Ishikawa (cell line): ENCODE measurements at regions not wholly inside any gene's neighbourhood (a gene's known extent, or its start where the extent isn't known, plus 50 kb on each side); places are given as distances from the start of the nearest gene placed in this dataset.

ENCODE experiments used
- CEBPB ChIP-seq: IDR thresholded peaks from 2 replicates; pipeline ENCODE4 v1.6.1; 2012
- CREB1 ChIP-seq: IDR thresholded peaks from 2 replicates; pipeline ENCODE4 v1.6.1; 2012; ENCODE audit warnings: low read depth
- EGR1 ChIP-seq: IDR thresholded peaks from 2 replicates; pipeline ENCODE4 v1.6.1; 2012
- EP300 ChIP-seq: IDR thresholded peaks from 2 replicates; pipeline ENCODE4 v1.6.1; 2012; ENCODE audit warnings: borderline replicate concordance
- FOXM1 ChIP-seq: IDR thresholded peaks from 2 replicates; pipeline ENCODE4 v1.6.1; 2012; ENCODE audit warnings: low read depth, borderline replicate concordance
- MAX ChIP-seq: IDR thresholded peaks from 2 replicates; pipeline ENCODE4 v1.6.1; 2012
- NFIC ChIP-seq: IDR thresholded peaks from 2 replicates; pipeline ENCODE4 v1.6.1; 2012
- RAD21 ChIP-seq: IDR thresholded peaks from 2 replicates; pipeline ENCODE4 v1.6.1; 2012; ENCODE audit warnings: low read depth
- REST ChIP-seq: IDR thresholded peaks from 2 replicates; pipeline ENCODE4 v1.6.1; 2012; ENCODE audit warnings: low read depth, mild to moderate bottlenecking
- TAF1 ChIP-seq: IDR thresholded peaks from 2 replicates; pipeline ENCODE4 v1.6.1; 2012; ENCODE audit warnings: low read depth, mild to moderate bottlenecking
- TEAD4 ChIP-seq: IDR thresholded peaks from 2 replicates; pipeline ENCODE4 v1.6.1; 2012
- USF1 ChIP-seq: IDR thresholded peaks from 2 replicates; pipeline ENCODE4 v1.6.1; 2012
- YY1 ChIP-seq: IDR thresholded peaks from 2 replicates; pipeline ENCODE4 v1.6.1; 2012; ENCODE audit warnings: low read depth
- ZBTB7A ChIP-seq: IDR thresholded peaks from 2 replicates; pipeline ENCODE4 v1.6.1; 2012; ENCODE audit warnings: low read depth

- TF ChIP-seq EP300, result no peak
- no peak for TF ChIP-seq RAD21
- TF ChIP-seq TAF1, result no peak
- TF ChIP-seq MAX, result no peak
- TF ChIP-seq EGR1, result no peak
- no peak for TF ChIP-seq CEBPB
- no peak for TF ChIP-seq YY1
- no peak for TF ChIP-seq REST
- no peak for TF ChIP-seq CREB1
- no peak for TF ChIP-seq NFIC
- TF ChIP-seq FOXM1, result no peak
- no peak for TF ChIP-seq USF1
- no peak for TF ChIP-seq TEAD4
- no peak for TF ChIP-seq ZBTB7A
Observed at GRCh38 chr10:29895456-29895855, 163.9 kb downstream of the JCAD start.
